Astrocyte (in vitro differentiated cells and primary cell): ENCODE measurements at regions not wholly inside any gene's neighbourhood (a gene's known extent, or its start where the extent isn't known, plus 50 kb on each side); places are given as distances from the start of the nearest gene placed in this dataset.

Experiments used
- DNase-seq: peaks from one replicate; pipeline ENCODE4 v3.0.0-alpha.2; 2010; ENCODE audit warnings: low read depth
- FAIRE-seq: peaks from 2 replicates; lab custom pipeline; 2011; peaks lifted over from hg19 to GRCh38; lab: Jason Lieb, UNC
- H2AFZ ChIP-seq: 2 replicates; pipeline ENCODE4 v1.6.0; 2012; ENCODE audit warnings: low read depth, low read length, inconsistent platforms
- H3K27ac ChIP-seq: 2 replicates; pipeline ENCODE4 v1.5.1; 2011; ENCODE audit warnings: low read depth, low read length, inconsistent platforms
- H3K27me3 ChIP-seq: 2 replicates; pipeline ENCODE4 v1.6.0; 2011; ENCODE audit warnings: low read length, inconsistent platforms; ENCODE audit not compliant: insufficient read depth
- H3K36me3 ChIP-seq: 2 replicates; pipeline ENCODE4 v1.5.1; 2011; ENCODE audit warnings: low read length, inconsistent platforms; ENCODE audit not compliant: insufficient read depth
- H3K4me1 ChIP-seq: 2 replicates; pipeline ENCODE4 v1.5.1; 2011; ENCODE audit warnings: low read length, inconsistent platforms; ENCODE audit not compliant: insufficient read depth
- H3K4me2 ChIP-seq: 2 replicates; pipeline ENCODE4 v1.6.0; 2012; ENCODE audit warnings: low read length, inconsistent platforms
- H3K4me3 ChIP-seq: 2 replicates; pipeline ENCODE4 v1.5.1; 2011; ENCODE audit warnings: low read depth, mild to moderate bottlenecking, low read length, inconsistent platforms; ENCODE audit not compliant: insufficient read depth
- H3K79me2 ChIP-seq: 2 replicates; pipeline ENCODE4 v1.6.0; 2012; ENCODE audit warnings: mild to moderate bottlenecking, low read length, inconsistent platforms; ENCODE audit not compliant: insufficient read depth
- H3K9ac ChIP-seq: 2 replicates; pipeline ENCODE4 v1.6.0; 2012; ENCODE audit warnings: mild to moderate bottlenecking, low read length, inconsistent platforms
- H3K9me3 ChIP-seq: 2 replicates; pipeline ENCODE4 v1.5.1; 2012; ENCODE audit warnings: low read depth, mild to moderate bottlenecking, low read length, inconsistent platforms; ENCODE audit not compliant: insufficient read depth
- H4K20me1 ChIP-seq: 2 replicates; pipeline ENCODE4 v1.6.0; 2012; ENCODE audit warnings: low read length, inconsistent platforms; ENCODE audit not compliant: insufficient read depth
- H3K27ac Mint-ChIP-seq: one replicate; pipeline ENCODE4 v1.8.0; 2021; ENCODE audit warnings: mild to moderate bottlenecking, mixed read lengths; ENCODE audit not compliant: unreplicated experiment
- H3K27me3 Mint-ChIP-seq: one replicate; pipeline ENCODE4 v1.8.0; 2021; ENCODE audit warnings: low read depth, mixed read lengths; ENCODE audit not compliant: unreplicated experiment
- H3K36me3 Mint-ChIP-seq: one replicate; pipeline ENCODE4 v1.8.0; 2021; ENCODE audit warnings: low read depth, mixed read lengths; ENCODE audit not compliant: unreplicated experiment
- H3K4me1 Mint-ChIP-seq: one replicate; pipeline ENCODE4 v1.8.0; 2021; ENCODE audit warnings: low read depth, mixed read lengths; ENCODE audit not compliant: unreplicated experiment
- H3K4me3 Mint-ChIP-seq: one replicate; pipeline ENCODE4 v1.8.0; 2021; ENCODE audit warnings: mild to moderate bottlenecking, moderate library complexity, mixed read lengths; ENCODE audit not compliant: unreplicated experiment
- H3K9me3 Mint-ChIP-seq: one replicate; pipeline ENCODE4 v1.8.0; 2021; ENCODE audit warnings: mild to moderate bottlenecking, mixed read lengths; ENCODE audit not compliant: unreplicated experiment
- EZH2 ChIP-seq: IDR thresholded peaks from 2 replicates; pipeline ENCODE4 v1.6.1; 2012; ENCODE audit warnings: mild to moderate bottlenecking, low read length, inconsistent platforms; ENCODE audit not compliant: insufficient read depth
- TF ChIP-seq, protein P1 (sequence below): IDR thresholded peaks from 2 replicates; pipeline ENCODE4 v1.5.1; 2011; ENCODE audit warnings: low read depth, mild to moderate bottlenecking, inconsistent platforms, low read length, moderate library complexity; ENCODE audit not compliant: insufficient read depth

DNA sequence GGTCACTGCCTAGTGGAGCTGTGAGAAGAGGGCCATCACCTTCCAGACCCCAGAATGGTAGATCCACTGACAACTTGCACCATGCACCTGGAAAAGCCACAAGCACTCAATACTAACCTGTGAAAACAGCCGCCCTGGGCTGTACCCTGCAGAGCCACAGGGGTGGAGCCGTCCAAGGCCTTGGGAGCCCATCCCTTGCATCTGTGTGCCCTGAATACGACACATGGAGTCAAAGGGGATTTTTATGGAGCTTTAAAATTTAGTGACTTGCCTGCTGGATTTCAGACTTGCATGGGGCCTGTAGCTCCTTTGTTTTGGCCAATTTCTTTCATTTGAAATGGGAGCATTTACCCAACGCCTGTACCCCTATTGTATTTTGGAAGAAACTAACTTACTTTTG, 62.4 kb upstream of the HTR4 start:
- H3K36me3 ChIP-seq = no peaks in the 10 kb centered on the region
- TF ChIP-seq EZH2 = no peak
- TF ChIP-seq, protein P1, sequence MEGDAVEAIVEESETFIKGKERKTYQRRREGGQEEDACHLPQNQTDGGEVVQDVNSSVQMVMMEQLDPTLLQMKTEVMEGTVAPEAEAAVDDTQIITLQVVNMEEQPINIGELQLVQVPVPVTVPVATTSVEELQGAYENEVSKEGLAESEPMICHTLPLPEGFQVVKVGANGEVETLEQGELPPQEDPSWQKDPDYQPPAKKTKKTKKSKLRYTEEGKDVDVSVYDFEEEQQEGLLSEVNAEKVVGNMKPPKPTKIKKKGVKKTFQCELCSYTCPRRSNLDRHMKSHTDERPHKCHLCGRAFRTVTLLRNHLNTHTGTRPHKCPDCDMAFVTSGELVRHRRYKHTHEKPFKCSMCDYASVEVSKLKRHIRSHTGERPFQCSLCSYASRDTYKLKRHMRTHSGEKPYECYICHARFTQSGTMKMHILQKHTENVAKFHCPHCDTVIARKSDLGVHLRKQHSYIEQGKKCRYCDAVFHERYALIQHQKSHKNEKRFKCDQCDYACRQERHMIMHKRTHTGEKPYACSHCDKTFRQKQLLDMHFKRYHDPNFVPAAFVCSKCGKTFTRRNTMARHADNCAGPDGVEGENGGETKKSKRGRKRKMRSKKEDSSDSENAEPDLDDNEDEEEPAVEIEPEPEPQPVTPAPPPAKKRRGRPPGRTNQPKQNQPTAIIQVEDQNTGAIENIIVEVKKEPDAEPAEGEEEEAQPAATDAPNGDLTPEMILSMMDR = no peak
- H2AFZ ChIP-seq = no peak overlapping the region
- H4K20me1 ChIP-seq = no peaks in the 10 kb centered on the region
- Mint-ChIP-seq H3K4me3 (no peak overlapping the region), H3K9me3 (peaks cover 2% of the 10 kb centered on the region), H3K27me3 (peaks cover 6% of the 10 kb centered on the region), H3K27ac (no peak overlapping the region), H3K36me3 (no peaks in the 10 kb centered on the region), H3K4me1 (peaks cover 5% of the 10 kb centered on the region)
- no peaks in the 10 kb centered on the region for H3K4me1 ChIP-seq
- no peak overlapping the region for H3K4me2 ChIP-seq
- no peaks in the 10 kb centered on the region for H3K79me2 ChIP-seq
- no peaks in the 10 kb centered on the region for H3K9me3 ChIP-seq
- H3K4me3 ChIP-seq = no peak overlapping the region
- no peaks in the 10 kb centered on the region for H3K27me3 ChIP-seq
- H3K9ac ChIP-seq = no peak overlapping the region
- DNase-seq (no peak), FAIRE-seq (no peak)
- H3K27ac ChIP-seq = no peak overlapping the region

- Mint-ChIP-seq H3K9me3 (peaks cover 2% of the 10 kb centered on the region), H3K27ac (no peak overlapping the region), H3K27me3 (peaks cover 6% of the 10 kb centered on the region), H3K36me3 (no peaks in the 10 kb centered on the region), H3K4me1 (peaks cover 5% of the 10 kb centered on the region), H3K4me3 (no peak overlapping the region)
- Histone ChIP-seq H3K4me3 (no peak overlapping the region), H3K9me3 (no peaks in the 10 kb centered on the region), H3K9ac (no peak overlapping the region), H3K79me2 (no peaks in the 10 kb centered on the region), H4K20me1 (no peaks in the 10 kb centered on the region), H3K36me3 (no peaks in the 10 kb centered on the region), H3K27ac (no peak overlapping the region), H2AFZ (no peak overlapping the region), H3K4me1 (no peaks in the 10 kb centered on the region), H3K27me3 (no peaks in the 10 kb centered on the region), H3K4me2 (no peak overlapping the region)
- no peak for TF ChIP-seq EZH2
- TF ChIP-seq, protein P1 = no peak
- DNase-seq (no peak), FAIRE-seq (no peak)
Observed at GRCh38 chr5:148717668-148718067, 63.3 kb upstream of the HTR4 start.

GRCh38 chr5:148719605-148720004, 65.3 kb upstream of the HTR4 start:
- FAIRE-seq = no peak

More at GRCh38 chr5:148719605-148720004, 65.3 kb upstream of the HTR4 start:
- Histone ChIP-seq H3K36me3 (no peaks in the 10 kb centered on the region), H3K4me3 (no peak overlapping the region), H2AFZ (no peak overlapping the region), H3K9ac (no peak overlapping the region), H3K4me2 (no peak overlapping the region), H3K4me1 (no peaks in the 10 kb centered on the region), H3K9me3 (no peaks in the 10 kb centered on the region), H4K20me1 (no peaks in the 10 kb centered on the region), H3K79me2 (no peaks in the 10 kb centered on the region), H3K27me3 (peaks cover 4% of the 10 kb centered on the region), H3K27ac (no peak overlapping the region)
- no peak for DNase-seq
- H3K27ac Mint-ChIP-seq = no peak overlapping the region
- H3K36me3 Mint-ChIP-seq = no peaks in the 10 kb centered on the region
- peaks cover 5% of the 10 kb centered on the region for H3K4me1 Mint-ChIP-seq
- no peak overlapping the region for H3K4me3 Mint-ChIP-seq
- H3K9me3 Mint-ChIP-seq = no peaks in the 10 kb centered on the region
- H3K27me3 Mint-ChIP-seq = peaks cover 5% of the 10 kb centered on the region
- no peak for TF ChIP-seq EZH2
- TF ChIP-seq, protein P1 = no peak
